Activated effector memory CD4-positive, alpha-beta T cell treated with Interleukin-2 at 50 U/mL for 16 hours (primary cell): ENCODE measurements at regions not wholly inside any gene's neighbourhood (a gene's known extent, or its start where the extent isn't known, plus 50 kb on each side); places are given as distances from the start of the nearest gene placed in this dataset.

Experiments used
- DNase-seq: peaks from one replicate; pipeline ENCODE4 v3.0.0-alpha.2; 2020

GRCh38 chr9:89748831-89749499, 144.2 kb downstream of the GADD45G start:
- DNase-seq: no peak

DNA sequence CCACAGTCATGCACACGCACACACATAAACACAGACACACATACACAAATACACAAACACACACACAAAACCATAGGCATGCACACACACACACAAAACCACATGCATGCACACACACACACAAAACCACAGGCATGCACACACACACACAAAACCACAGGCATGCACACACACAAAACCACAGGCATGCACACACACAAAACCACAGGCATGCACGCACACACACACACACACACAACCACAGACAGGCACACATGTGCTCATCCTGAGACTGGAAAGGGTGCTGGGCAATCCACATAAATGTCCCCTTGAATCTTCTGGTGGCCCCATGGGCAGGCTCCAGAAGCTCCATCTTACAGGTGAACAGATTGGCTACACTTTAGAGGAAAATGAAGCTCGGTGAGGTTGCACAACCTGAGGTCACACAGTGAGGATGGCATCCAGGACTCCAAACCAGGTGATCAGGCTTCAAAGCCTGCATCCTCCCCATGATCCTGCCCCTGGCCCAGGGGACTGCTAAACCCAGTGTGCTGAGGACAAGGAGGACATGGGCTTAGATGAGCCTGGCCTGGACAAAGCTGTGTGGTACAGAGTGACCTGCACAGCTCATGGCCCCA, 144.8 kb downstream of the GADD45G start:
- no peak for DNase-seq

GRCh38 chr9:89750117-89750791, 145.4 kb downstream of the GADD45G start:
- no peak for DNase-seq

GRCh38 chr9:89751079-89751825, 146.4 kb downstream of the GADD45G start:
- no peak for DNase-seq

DNA sequence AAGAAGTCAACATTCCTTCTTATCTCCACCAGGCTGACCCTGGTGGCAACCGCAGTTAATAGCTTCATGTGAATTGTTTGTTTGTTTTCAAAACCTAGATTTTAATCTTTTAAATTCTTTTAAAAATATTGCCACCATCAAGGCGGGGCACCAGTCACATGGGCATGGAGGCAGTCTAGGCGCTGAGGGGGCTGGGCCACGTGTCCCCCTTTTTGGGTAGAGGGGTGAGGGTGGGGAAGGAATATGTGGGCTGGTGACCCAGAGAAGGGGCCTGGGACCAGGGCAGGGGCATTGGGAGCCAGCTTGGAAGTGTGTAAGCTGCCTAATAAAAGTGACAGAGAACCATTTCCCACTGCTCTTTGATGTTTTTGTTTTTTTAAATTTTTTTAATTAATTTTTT, 147.3 kb downstream of the GADD45G start:
- DNase-seq: no peak

DNA sequence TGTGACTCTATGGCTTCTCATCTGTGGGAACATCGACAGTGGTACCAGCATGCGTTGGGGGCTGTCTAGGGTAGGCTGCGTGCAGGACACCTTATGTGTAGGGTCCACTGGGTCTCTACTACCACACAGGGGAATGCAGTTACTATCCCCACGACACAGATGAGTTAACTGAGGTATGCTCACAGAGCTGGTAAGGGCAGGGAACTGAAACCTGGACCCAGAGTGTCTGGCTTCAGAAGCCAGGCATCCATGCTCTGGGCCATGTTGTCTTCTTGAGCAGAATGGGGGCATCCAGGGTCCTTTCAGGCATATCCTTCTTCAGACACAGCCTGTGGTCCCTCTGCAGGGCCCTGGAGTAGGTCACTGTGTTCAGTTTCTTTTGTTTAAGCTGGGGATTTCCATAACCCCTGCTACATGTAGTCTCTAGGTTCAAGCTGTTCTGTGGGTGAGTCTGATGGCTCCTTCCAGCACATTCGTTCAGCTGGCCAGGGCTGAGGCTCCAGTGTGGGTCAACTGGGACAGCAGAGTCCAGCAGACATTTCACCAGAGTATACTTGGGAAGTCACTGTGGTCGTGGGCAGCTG, 148.8 kb downstream of the GADD45G start:
- no peak for DNase-seq

- DNase-seq: no peak
These were observed 149.4 kb downstream of the GADD45G start for GRCh38 chr9:89754193-89754592.

DNA sequence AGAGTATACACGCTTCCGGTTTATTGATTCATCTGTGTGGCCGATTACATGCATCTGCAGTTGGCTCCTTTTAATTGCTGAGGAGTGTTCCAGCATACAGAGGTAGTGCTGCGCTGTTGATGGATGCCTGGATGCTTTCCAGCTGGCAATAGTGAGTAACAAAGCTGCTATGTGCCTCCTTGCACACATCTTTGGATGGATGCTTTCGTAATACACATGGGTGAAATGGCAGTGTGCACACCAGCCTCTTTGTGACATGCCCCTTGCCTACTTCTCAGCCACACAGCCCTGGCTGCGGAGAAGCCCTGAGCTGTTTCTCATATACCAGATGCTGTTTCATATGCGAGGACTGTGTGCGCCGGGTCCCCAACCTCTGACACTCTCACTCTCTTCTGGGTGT, 151.0 kb downstream of the GADD45G start:
- DNase-seq: no peak

DNA sequence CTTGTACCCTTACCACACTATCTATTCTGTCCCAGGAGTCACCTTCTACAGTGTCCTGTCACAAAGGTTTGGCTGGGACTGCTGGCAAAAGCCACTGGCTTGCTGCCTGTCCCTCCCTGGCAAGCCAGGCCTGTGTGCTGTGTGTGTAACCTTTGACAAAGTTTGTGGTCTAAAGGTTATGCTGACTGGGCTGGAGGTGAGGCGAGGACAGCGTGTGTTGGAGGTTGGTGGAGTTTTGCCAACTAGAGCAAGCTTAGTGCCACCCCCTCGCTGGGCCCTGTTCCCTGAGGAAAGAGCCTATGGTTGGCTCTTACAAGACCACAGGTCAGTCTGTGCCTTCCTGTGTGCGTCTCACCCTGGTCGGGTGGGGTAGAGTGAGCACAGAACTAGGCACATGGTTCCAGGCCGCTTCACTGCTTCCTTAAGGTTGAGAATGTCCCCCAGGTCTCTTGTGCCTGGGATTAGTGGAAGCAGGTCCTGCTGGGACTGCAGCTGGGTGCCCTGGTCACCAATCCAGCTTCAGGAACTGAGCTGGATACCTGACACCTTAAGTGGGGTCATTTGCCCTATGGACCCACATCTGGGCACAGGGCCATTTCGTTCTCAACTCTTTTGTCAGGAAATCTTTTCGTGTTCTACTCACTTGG, 152.2 kb downstream of the GADD45G start:
- DNase-seq: no peak

- DNase-seq: no peak
These were observed 153.1 kb downstream of the GADD45G start for GRCh38 chr9:89757776-89758528.

DNA sequence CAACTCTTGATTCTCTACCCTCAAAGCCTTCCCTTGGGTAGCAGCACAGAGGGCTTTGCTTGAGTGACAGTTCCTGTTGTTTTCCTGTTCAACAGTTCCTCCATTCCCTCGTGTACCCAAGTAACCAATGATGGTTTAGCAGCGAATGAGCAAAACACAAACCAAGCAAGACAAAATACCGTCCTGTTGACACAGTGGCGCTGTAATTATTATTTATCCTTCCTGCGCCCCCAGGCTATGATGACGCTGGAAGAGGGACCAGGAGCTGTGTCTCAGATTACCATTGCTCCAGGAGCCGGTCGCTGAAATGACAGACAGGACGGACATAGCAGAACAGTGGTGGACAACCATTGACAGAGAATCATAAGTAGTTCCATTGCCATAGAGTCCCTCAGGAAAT, 154.8 kb downstream of the GADD45G start:
- DNase-seq: no peak

DNA sequence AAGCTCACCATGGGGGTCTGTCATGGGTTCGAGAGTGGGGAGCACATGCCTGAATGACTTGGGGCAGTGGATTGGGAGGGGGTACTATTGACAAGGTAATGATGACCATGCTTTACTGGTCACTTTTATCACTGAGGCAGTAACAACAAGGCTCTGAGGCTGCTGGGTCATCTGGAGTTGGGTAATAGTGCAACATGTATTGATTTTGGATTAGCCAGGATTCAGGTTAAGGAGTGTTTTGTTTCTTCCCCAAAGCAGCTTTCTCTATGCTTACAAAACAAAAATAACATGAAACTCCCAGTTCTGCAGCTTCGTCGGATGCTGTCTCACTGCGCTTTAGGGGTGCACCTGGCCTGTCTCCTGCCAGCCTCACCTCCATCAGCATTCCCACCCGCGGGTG, 155.3 kb downstream of the GADD45G start:
- DNase-seq: no peak

DNA sequence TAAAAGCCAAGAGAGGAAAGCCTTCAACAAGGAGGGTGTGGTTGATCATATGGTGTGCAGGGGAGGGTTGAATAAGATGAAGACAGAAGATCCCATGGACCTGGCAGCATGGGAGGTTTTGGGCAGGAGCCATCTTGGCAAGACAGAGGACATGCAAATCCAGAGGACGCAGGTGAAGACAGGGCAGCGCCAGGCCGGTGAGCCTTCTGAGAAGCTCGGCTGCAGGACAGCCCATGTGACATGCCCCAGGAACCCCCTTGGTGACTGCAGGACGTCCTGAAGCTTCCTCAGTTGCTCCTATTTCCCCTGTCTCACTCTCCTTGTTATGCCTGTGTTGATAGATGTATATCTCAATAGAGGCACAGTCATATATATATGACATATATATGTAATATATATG, 159.4 kb downstream of the GADD45G start:
- DNase-seq: no peak

- no peak for DNase-seq
These were observed 160.6 kb downstream of the GADD45G start for GRCh38 chr9:89765211-89765946.

- DNase-seq: no peak
These were observed 162.2 kb downstream of the GADD45G start for GRCh38 chr9:89766991-89767390.

DNA sequence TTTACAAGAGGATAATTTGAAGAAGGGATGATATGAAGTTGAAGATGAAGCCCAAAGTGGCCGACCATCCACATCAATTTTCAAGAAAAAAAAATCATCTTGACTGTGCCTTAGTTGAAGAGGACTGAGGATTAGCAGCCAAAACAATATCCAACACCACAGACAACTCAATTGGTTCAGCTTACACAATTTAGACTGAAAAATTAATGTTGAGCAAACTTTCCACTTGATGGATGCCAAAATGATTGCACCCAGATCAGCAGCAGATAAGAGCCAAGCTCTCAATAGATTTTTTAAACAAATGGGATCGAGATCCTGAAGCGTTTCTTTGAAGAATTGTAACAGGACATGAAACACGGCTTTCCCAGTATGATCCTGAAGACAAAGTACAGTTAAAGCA, 163.2 kb downstream of the GADD45G start:
- no peak for DNase-seq

- DNase-seq: no peak
These were observed 163.8 kb downstream of the GADD45G start for GRCh38 chr9:89768650-89769071.

DNA sequence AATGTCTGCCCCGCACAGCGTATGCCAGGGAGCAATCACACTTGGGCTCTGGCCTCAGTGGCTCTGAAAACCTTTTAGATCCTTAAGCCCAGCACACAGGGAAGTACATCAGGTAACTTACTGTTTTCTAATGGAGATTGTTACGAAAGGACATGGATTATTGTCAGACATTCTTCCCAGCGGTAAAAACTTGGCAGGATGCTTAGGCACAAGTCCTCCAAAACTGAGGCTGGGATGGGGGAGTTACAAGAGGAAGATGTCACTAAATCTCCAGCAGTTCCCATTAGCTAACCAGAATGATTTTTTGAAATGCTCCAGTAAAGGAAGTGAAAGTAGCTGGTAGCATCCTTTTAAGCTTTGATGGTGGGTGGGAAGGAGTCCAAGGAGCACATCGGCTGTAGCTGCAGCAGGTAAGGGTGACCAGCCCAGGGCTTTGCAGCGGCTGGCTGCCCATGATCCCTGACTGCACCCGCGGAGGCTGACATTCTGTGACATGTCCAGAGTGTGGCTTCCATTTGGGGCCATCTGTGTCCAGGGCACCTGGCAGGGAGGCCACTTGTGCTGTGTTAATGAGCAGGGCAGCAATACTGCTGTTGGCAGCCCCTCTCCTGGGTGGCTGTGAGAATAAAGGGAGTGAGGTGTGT, 165.8 kb downstream of the GADD45G start:
- no peak for DNase-seq

DNA sequence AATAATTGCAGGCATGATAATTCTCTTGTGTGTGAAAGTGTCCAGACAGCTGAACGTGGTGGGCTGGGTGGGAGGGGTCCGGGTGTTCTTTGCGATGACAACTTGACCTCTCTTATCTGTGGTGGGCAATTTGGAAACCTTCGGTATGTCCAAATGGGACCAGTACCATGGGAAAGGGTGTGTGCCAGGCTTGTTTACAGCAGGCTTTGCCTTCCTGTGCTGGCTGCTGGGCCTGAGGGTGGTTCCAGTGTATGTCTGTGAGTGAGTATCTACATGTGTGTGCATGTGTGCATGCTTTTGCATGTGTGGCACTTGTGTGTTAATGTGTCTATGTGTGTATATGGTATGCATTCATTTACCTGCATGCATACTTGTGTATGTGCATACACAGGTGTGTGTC, 166.4 kb downstream of the GADD45G start:
- DNase-seq: no peak

DNA sequence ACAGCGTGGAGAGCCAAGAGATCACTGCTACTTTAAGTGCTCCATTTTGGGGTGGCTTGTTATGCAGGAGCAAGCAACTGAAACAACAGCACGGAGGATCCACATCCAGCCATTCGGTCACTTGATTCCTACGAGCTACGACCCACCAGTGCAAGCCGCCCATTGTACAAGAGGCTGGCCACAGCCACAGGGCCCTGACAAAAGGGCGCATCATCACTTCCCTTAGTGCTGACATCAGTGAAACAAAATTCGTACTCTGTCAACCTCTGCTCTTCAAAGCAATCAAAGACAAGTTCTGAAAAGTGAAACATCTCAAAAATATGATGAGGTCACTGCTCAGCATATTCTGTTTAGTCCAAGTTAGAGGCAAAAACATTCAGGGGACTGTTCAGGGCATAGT, 168.4 kb downstream of the GADD45G start:
- DNase-seq: no peak
